ENCODE measurements at regions not wholly inside any gene's neighbourhood (a gene's known extent, or its start where the extent isn't known, plus 50 kb on each side); places are given as distances from the start of the nearest gene placed in this dataset.

DNA sequence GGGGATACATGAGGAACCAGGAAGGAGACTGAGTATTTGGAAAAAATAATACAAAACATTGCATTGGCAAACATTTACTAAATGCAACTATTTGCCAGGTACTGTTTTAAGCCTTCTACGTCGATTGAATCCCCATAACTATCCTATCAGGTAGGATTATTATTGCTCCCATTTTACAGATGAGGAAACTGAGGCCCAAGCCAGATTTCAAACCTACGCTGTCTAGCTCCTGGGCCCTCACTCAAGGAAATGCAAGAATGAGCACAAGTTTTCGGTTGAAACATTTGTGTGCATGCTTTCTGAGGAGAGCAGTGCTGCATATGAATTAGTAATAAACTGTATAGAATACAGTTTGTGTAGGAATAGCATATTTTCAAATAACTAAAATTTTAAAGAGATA is 206.7 kb downstream of the CEP135 start:
- TF ChIP-seq POLR2AphosphoS5 (IDR thresholded peaks at IDR 0.05) = no peak
- TF ChIP-seq, protein P1, sequence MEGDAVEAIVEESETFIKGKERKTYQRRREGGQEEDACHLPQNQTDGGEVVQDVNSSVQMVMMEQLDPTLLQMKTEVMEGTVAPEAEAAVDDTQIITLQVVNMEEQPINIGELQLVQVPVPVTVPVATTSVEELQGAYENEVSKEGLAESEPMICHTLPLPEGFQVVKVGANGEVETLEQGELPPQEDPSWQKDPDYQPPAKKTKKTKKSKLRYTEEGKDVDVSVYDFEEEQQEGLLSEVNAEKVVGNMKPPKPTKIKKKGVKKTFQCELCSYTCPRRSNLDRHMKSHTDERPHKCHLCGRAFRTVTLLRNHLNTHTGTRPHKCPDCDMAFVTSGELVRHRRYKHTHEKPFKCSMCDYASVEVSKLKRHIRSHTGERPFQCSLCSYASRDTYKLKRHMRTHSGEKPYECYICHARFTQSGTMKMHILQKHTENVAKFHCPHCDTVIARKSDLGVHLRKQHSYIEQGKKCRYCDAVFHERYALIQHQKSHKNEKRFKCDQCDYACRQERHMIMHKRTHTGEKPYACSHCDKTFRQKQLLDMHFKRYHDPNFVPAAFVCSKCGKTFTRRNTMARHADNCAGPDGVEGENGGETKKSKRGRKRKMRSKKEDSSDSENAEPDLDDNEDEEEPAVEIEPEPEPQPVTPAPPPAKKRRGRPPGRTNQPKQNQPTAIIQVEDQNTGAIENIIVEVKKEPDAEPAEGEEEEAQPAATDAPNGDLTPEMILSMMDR (IDR thresholded peaks at IDR 0.05) = no peak
